Spleen (tissue), 11 donors: ENCODE measurements at regions not wholly inside any gene's neighbourhood (a gene's known extent, or its start where the extent isn't known, plus 50 kb on each side); places are given as distances from the start of the nearest gene placed in this dataset.

Experiments used
- DNase-seq: peaks from one replicate; pipeline ENCODE4 v3.0.0-alpha.2; 2020
- H3K27ac ChIP-seq, 8 donors: fragments of 200-600 bp; sonication (generic) in 7 of 8; 1 replicate in 4 of 8; 2 replicates in 4 of 8; pipeline versions ENCODE4 v1.5.0 to v1.8.0; 2016 to 2021; ENCODE audit warnings: inconsistent platforms in 4 of 8, mild to moderate bottlenecking in 4 of 8, moderate library complexity in 1 of 8
- H3K27me3 ChIP-seq, 7 donors: fragments of 200-600 bp; sonication (generic) in 6 of 7; replicated peaks in 1 of 7; 1 replicate in 4 of 7; 2 replicates in 3 of 7; pipeline versions ENCODE4 v1.5.0 to v1.8.0; 2016 to 2021; ENCODE audit warnings: inconsistent platforms in 3 of 7, mild to moderate bottlenecking in 1 of 7
- H3K36me3 ChIP-seq, 6 donors: fragments of 200-600 bp; sonication (generic) in 5 of 6; 1 replicate in 4 of 6; 2 replicates in 2 of 6; pipeline versions ENCODE4 v1.5.0 to v1.8.0; 2016 to 2021; ENCODE audit warnings: inconsistent platforms in 2 of 6
- H3K4me1 ChIP-seq, 6 donors: fragments of 200-600 bp; sonication (generic) in 5 of 6; 1 replicate in 3 of 6; 2 replicates in 3 of 6; pipeline versions ENCODE4 v1.5.0 to v1.8.0; 2016 to 2021; ENCODE audit warnings: inconsistent platforms in 3 of 6
- H3K4me3 ChIP-seq, 8 donors: fragments of 200-600 bp; sonication (generic) in 7 of 8; 1 replicate in 4 of 8; 2 replicates in 4 of 8; pipeline versions ENCODE4 v1.5.0 to v1.8.0; 2016 to 2021; ENCODE audit warnings: inconsistent platforms in 4 of 8, mild to moderate bottlenecking in 4 of 8, moderate library complexity in 2 of 8
- H3K9me3 ChIP-seq, 8 donors: fragments of 200-600 bp; sonication (generic) in 7 of 8; 1 replicate in 4 of 8; 2 replicates in 4 of 8; pipeline versions ENCODE4 v1.5.0 to v1.8.0; 2016 to 2021; ENCODE audit warnings: inconsistent platforms in 4 of 8
- CTCF ChIP-seq, 11 experiments: fragments of 200-600 bp in 7 of 11; fragments of 450-650 bp in 4 of 11; sonication (generic) in 4 of 11; IDR thresholded peaks in 8 of 11; conservative IDR thresholded peaks in 3 of 11; 1 replicate in 7 of 11; 2 replicates in 4 of 11; pipeline versions ENCODE4 v1.4.0 to v1.8.0; 2016 to 2021; ENCODE audit warnings: antibody characterized with exemption in 11 of 11, inconsistent platforms in 4 of 11, mild to moderate bottlenecking in 1 of 11
- POLR2A ChIP-seq, 3 donors: fragments of 450-650 bp; IDR thresholded peaks; one replicate each; pipeline ENCODE4 v1.5.1; 2017; ENCODE audit warnings: antibody characterized with exemption in 3 of 3, mild to moderate bottlenecking in 1 of 3
- POLR2AphosphoS5 ChIP-seq, 3 donors: sonication (generic); formaldehyde crosslinking; IDR thresholded peaks; one replicate each; pipeline ENCODE4 v1.5.1; 2017; ENCODE audit warnings: antibody characterized with exemption in 3 of 3
- WGBS, 5 donors: extraction: QIAGEN DNeasy Blood & Tissue Kit in 3 of 5; methylation state at CpG; one replicate each; pipeline versions ENCODE4 v1.1.5 to v1.1.7; 2013 to 2018; 5-methylcytosine and 5-hydroxymethylcytosine counted together
- intact Hi-C: fragments of 100-400 bp; cut with DNase I; formaldehyde crosslinking; loops from one replicate; pipeline ENCODE4 v1.15.0; 2023; ENCODE audit warnings: low total_unique reads
- donor health status: healthy with polysubstance abuse.
- donor health status: DM: no; HTN: no; CAD: no; lungs with moderate emphysema.
- donor health status: DM: no; HTN: no; CAD: no.
- donor health status: Bipolar disorder and iron deficiency.
- donor health status: healthy.
- donor health status: DM: no; HTN: no; CAD: no.
- donor health status: DM: yes; HTN: yes; CAD: no.

GRCh38 chr9:73775757-73776156 is 624.1 kb downstream of the ANXA1 start:
- no peaks in the 10 kb centered on the region for H3K27me3 ChIP-seq
- no peak for DNase-seq
- no peaks in the 10 kb centered on the region for H3K36me3 ChIP-seq
- no peaks in the 10 kb centered on the region for H3K4me1 ChIP-seq
- intact Hi-C loops, result no loop called here
- WGBS, 5 donors, result 72 to 78% (median 76%) methylated on average over 2 of the region's 2 CpGs
- H3K27ac ChIP-seq, result no peak overlapping the region
- no peak overlapping the region for H3K4me3 ChIP-seq
- TF ChIP-seq POLR2AphosphoS5 (IDR thresholded peaks at IDR 0.05) (no peak), CTCF (IDR thresholded peaks at IDR 0.05 in 8 of 11, conservative IDR thresholded peaks at IDR 0.05 in 3 of 11) (no peak), POLR2A (IDR thresholded peaks at IDR 0.05) (no peak)
- peaks cover 0 to 5% (median 0%) of the 10 kb centered on the region in 8 donors for H3K9me3 ChIP-seq

GRCh38 chr9:73780916-73781315 is 629.3 kb downstream of the ANXA1 start:
- Histone ChIP-seq H3K36me3 (no peaks in the 10 kb centered on the region), H3K27ac (no peak overlapping the region), H3K4me3 (no peak overlapping the region), H3K9me3 (peaks cover 0 to 30% (median 0%) of the 10 kb centered on the region in 8 donors), H3K27me3 (no peaks in the 10 kb centered on the region), H3K4me1 (no peaks in the 10 kb centered on the region)
- no peak for TF ChIP-seq POLR2A (IDR thresholded peaks at IDR 0.05)
- no peak for TF ChIP-seq POLR2AphosphoS5 (IDR thresholded peaks at IDR 0.05)
- no peak for TF ChIP-seq CTCF (IDR thresholded peaks at IDR 0.05 in 8 of 11, conservative IDR thresholded peaks at IDR 0.05 in 3 of 11)
- no peak for DNase-seq
- intact Hi-C loops, result no loop called here

GRCh38 chr9:73782166-73782565 is 630.5 kb downstream of the ANXA1 start:
- H3K4me3 ChIP-seq, result no peak overlapping the region
- H3K27me3 ChIP-seq, result no peaks in the 10 kb centered on the region
- H3K27ac ChIP-seq, result no peak overlapping the region
- DNase-seq, result no peak
- TF ChIP-seq POLR2A (IDR thresholded peaks at IDR 0.05) (no peak), POLR2AphosphoS5 (IDR thresholded peaks at IDR 0.05) (no peak)
- H3K36me3 ChIP-seq, result no peaks in the 10 kb centered on the region
- peaks cover 0 to 39% (median 0%) of the 10 kb centered on the region in 8 donors for H3K9me3 ChIP-seq
- no peaks in the 10 kb centered on the region for H3K4me1 ChIP-seq
- intact Hi-C loops, result no loop called here
- 59 to 66% (median 62%) methylated on average over 3 of the region's 3 CpGs for WGBS, 5 donors

- no peaks in the 10 kb centered on the region for H3K36me3 ChIP-seq
- H3K9me3 ChIP-seq, result peaks cover 0 to 8% (median 0%) of the 10 kb centered on the region in 8 donors
- H3K4me3 ChIP-seq, result no peak overlapping the region
- DNase-seq, result no peak
- intact Hi-C loops, result no loop called here
- H3K4me1 ChIP-seq, result no peaks in the 10 kb centered on the region
- TF ChIP-seq POLR2A (IDR thresholded peaks at IDR 0.05), result no peak
- no peak for TF ChIP-seq POLR2AphosphoS5 (IDR thresholded peaks at IDR 0.05)
- TF ChIP-seq CTCF (IDR thresholded peaks at IDR 0.05 in 8 of 11, conservative IDR thresholded peaks at IDR 0.05 in 3 of 11), result no peak
- H3K27ac ChIP-seq, result no peak overlapping the region
- no peaks in the 10 kb centered on the region for H3K27me3 ChIP-seq
Measured at GRCh38 chr9:73799446-73799845, 647.8 kb downstream of the ANXA1 start.

- H3K36me3 ChIP-seq, result no peaks in the 10 kb centered on the region
- no peak overlapping the region for H3K27ac ChIP-seq
- TF ChIP-seq POLR2AphosphoS5 (IDR thresholded peaks at IDR 0.05), result no peak
- no peak for TF ChIP-seq CTCF (IDR thresholded peaks at IDR 0.05 in 8 of 11, conservative IDR thresholded peaks at IDR 0.05 in 3 of 11)
- TF ChIP-seq POLR2A (IDR thresholded peaks at IDR 0.05), result no peak
- H3K9me3 ChIP-seq, result peaks cover 0 to 8% (median 0%) of the 10 kb centered on the region in 8 donors
- no peak overlapping the region for H3K4me3 ChIP-seq
- no peaks in the 10 kb centered on the region for H3K27me3 ChIP-seq
- intact Hi-C loops, result no loop called here
- 51 to 60% (median 58%) methylated on average over 2 of the region's 2 CpGs for WGBS, 5 donors
- H3K4me1 ChIP-seq, result no peaks in the 10 kb centered on the region
- no peak for DNase-seq
Measured at GRCh38 chr9:73805111-73805510, 653.4 kb downstream of the ANXA1 start.
